Mucosa of descending colon (tissue), 3 donors: ENCODE measurements at regions not wholly inside any gene's neighbourhood (a gene's known extent, or its start where the extent isn't known, plus 50 kb on each side); places are given as distances from the start of the nearest gene placed in this dataset.
A peak's percentile ranks its signal among the peaks of the same experiment; 100 is the strongest.

ENCODE experiments used
- ATAC-seq: fragments of 200-7000 bp; cut with Tn5 transposase; one replicate; pipeline ENCODE4 v1.9.1; 2020; ENCODE audit warnings: mild to moderate bottlenecking, moderate library complexity
- DNase-seq, 3 donors: peaks; one replicate each; pipeline ENCODE4 v3.0.0-alpha.2; 2020
- H3K36me3 ChIP-seq: fragments of 200-600 bp; one replicate; pipeline ENCODE4 v1.8.0; 2021; ENCODE audit warnings: low read depth, mild to moderate bottlenecking
- H3K4me1 ChIP-seq: fragments of 200-600 bp; one replicate; pipeline ENCODE4 v1.8.0; 2021; ENCODE audit warnings: low read depth, mild to moderate bottlenecking
- H3K4me3 ChIP-seq: fragments of 200-600 bp; one replicate; pipeline ENCODE4 v1.8.0; 2021; ENCODE audit warnings: mild to moderate bottlenecking
- H3K9me3 ChIP-seq: fragments of 200-600 bp; one replicate; pipeline ENCODE4 v1.8.0; 2021; ENCODE audit warnings: mild to moderate bottlenecking
- CTCF ChIP-seq: fragments of 200-600 bp; IDR thresholded peaks from one replicate; pipeline ENCODE4 v1.8.0; 2022; ENCODE audit warnings: antibody characterized with exemption, mild to moderate bottlenecking
- intact Hi-C, 2 donors: fragments of 100-400 bp; cut with DNase I in 1 of 2; cut with micrococcal nuclease in 1 of 2; formaldehyde crosslinking; loops; one replicate each; pipeline versions ENCODE4 v1.11.0 to v1.11.1; 2022; cut with DNase I, micrococcal nuclease
- donor health status: DM: no; HTN: no; CAD: no; lungs with moderate emphysema.
- donor health status: DM: no; HTN: no; CAD: no.
- donor health status: DM: no; HTN: yes; CAD: no.

- DNase-seq (no peak), ATAC-seq (no peak)
- TF ChIP-seq CTCF: no peak
- H3K4me1 ChIP-seq: peaks cover 8% of the 10 kb centered on the region
- no peaks in the 10 kb centered on the region for H3K36me3 ChIP-seq
- intact Hi-C loops: no loop called here
- no peak overlapping the region for H3K4me3 ChIP-seq
- H3K9me3 ChIP-seq: no peaks in the 10 kb centered on the region
Measured at GRCh38 chr11:11220786-11221185, 132.3 kb downstream of the CSNK2A3 start.

- intact Hi-C loops: no loop called here
- no peak for TF ChIP-seq CTCF
- DNase-seq: peak in 2 of 3 donors; percentile 30 to 52
- ATAC-seq: peak; percentile 56
- no peaks in the 10 kb centered on the region for H3K9me3 ChIP-seq
- no peaks in the 10 kb centered on the region for H3K36me3 ChIP-seq
- no peak overlapping the region for H3K4me3 ChIP-seq
- H3K4me1 ChIP-seq: peaks cover 8% of the 10 kb centered on the region
Measured at GRCh38 chr11:11218629-11218986, 134.4 kb downstream of the CSNK2A3 start.

GRCh38 chr11:11217929-11218628 lies 135.0 kb downstream of the CSNK2A3 start:
- Histone ChIP-seq H3K4me1 (peaks cover 8% of the 10 kb centered on the region), H3K36me3 (no peaks in the 10 kb centered on the region), H3K4me3 (no peak overlapping the region), H3K9me3 (no peaks in the 10 kb centered on the region)
- ATAC-seq: peak; percentile 84
- intact Hi-C loops: no loop called here
- no peak for TF ChIP-seq CTCF
- DNase-seq: peak in 2 of 3 donors; percentile 29 to 34

- TF ChIP-seq CTCF: no peak
- intact Hi-C loops: no loop called here
- Histone ChIP-seq H3K36me3 (no peaks in the 10 kb centered on the region), H3K9me3 (no peaks in the 10 kb centered on the region), H3K4me1 (peaks cover 8% of the 10 kb centered on the region), H3K4me3 (no peak overlapping the region)
- peak in 1 of 3 donors; percentile 16 for DNase-seq
- peak; percentile 41 for ATAC-seq
Measured at GRCh38 chr11:11217289-11217928, 135.6 kb downstream of the CSNK2A3 start.

GRCh38 chr11:11215944-11216343 lies 137.1 kb downstream of the CSNK2A3 start:
- no peak overlapping the region for H3K4me3 ChIP-seq
- H3K36me3 ChIP-seq: no peaks in the 10 kb centered on the region
- no peaks in the 10 kb centered on the region for H3K9me3 ChIP-seq
- DNase-seq (no peak), ATAC-seq (no peak)
- no peak for TF ChIP-seq CTCF
- intact Hi-C loops: no loop called here
- H3K4me1 ChIP-seq: peaks cover 8% of the 10 kb centered on the region
